MCF 10A (cell line): ENCODE measurements at regions not wholly inside any gene's neighbourhood (a gene's known extent, or its start where the extent isn't known, plus 50 kb on each side); places are given as distances from the start of the nearest gene placed in this dataset.

ENCODE experiments used
- BruUV-seq: library from RNA; stranded (reverse); fragments of 400-500 nt; replicated peaks from 2 replicates; lab custom pipeline; 2021; lab: Mats Ljungman, UMichigan
- CTCF ChIA-PET: fragments of 300-600 bp; sonication (Branson Sonifier 250); formaldehyde crosslinking; extraction: SDS; loops from one replicate; lab custom pipeline; 2021; ENCODE audit warnings: antibody characterized with exemption, inconsistent platforms; lab: Yijun Ruan, JAX
- POLR2A ChIA-PET: fragments of 300-600, 350-650 bp; sonication (Branson Sonifier 250); formaldehyde crosslinking; extraction: SDS; loops from one replicate; lab custom pipeline; 2020; ENCODE audit warnings: antibody characterized with exemption, inconsistent platforms; lab: Yijun Ruan, JAX
- DNase-seq: peaks from one replicate; pipeline ENCODE4 v3.0.0-alpha.2; 2018; ENCODE audit not compliant: unreplicated experiment
- H3K27ac Mint-ChIP-seq: one replicate; pipeline ENCODE4 v1.8.0; 2022; ENCODE audit warnings: mild to moderate bottlenecking, low read depth, mixed read lengths; ENCODE audit not compliant: unreplicated experiment
- H3K27me3 Mint-ChIP-seq: one replicate; pipeline ENCODE4 v1.8.0; 2022; ENCODE audit warnings: mixed read lengths; ENCODE audit not compliant: insufficient read depth, unreplicated experiment
- H3K36me3 Mint-ChIP-seq: one replicate; pipeline ENCODE4 v1.8.0; 2022; ENCODE audit warnings: mild to moderate bottlenecking, moderate library complexity, mixed read lengths; ENCODE audit not compliant: insufficient read depth, unreplicated experiment
- H3K4me1 Mint-ChIP-seq: one replicate; pipeline ENCODE4 v1.8.0; 2022; ENCODE audit warnings: mixed read lengths; ENCODE audit not compliant: insufficient read depth, unreplicated experiment
- H3K4me3 Mint-ChIP-seq: one replicate; pipeline ENCODE4 v1.8.0; 2022; ENCODE audit warnings: mild to moderate bottlenecking, moderate library complexity, mixed read lengths; ENCODE audit not compliant: unreplicated experiment
- H3K9me3 Mint-ChIP-seq: one replicate; pipeline ENCODE4 v1.8.0; 2022; ENCODE audit warnings: mixed read lengths; ENCODE audit not compliant: unreplicated experiment
- CTCF ChIP-seq: fragments of 200-600 bp; IDR thresholded peaks from one replicate; pipeline ENCODE4 v1.8.0; 2022; ENCODE audit warnings: antibody characterized with exemption, mild to moderate bottlenecking; ENCODE audit not compliant: unreplicated experiment
- intact Hi-C: fragments of 100-400 bp; cut with micrococcal nuclease; formaldehyde crosslinking; loops from 2 replicates; pipeline ENCODE4 v1.14.1; 2022

GRCh38 chr12:94707892-94708291 lies 57.5 kb upstream of the TMCC3 start:
- Mint-ChIP-seq H3K36me3 (no peaks in the 10 kb centered on the region), H3K27ac (no peak overlapping the region), H3K4me3 (no peak overlapping the region), H3K4me1 (peaks cover 9% of the 10 kb centered on the region), H3K27me3 (no peaks in the 10 kb centered on the region), H3K9me3 (no peaks in the 10 kb centered on the region)
- TF ChIP-seq CTCF = no peak
- DNase-seq = no peak
- intact Hi-C loops = no loop called here
- ChIA-PET CTCF (interaction anchor here (0.5 to 0.6 kb wide), 2 partner anchors 277 to 380 kb away, joined by 3 read pairs; no protein-coding TSS in a partner anchor), POLR2A (no interaction called here)
- BruUV-seq = no TSS peak

- no peaks in the 10 kb centered on the region for H3K36me3 Mint-ChIP-seq
- intact Hi-C loops = no loop called here
- DNase-seq = no peak
- peaks cover 9% of the 10 kb centered on the region for H3K4me1 Mint-ChIP-seq
- ChIA-PET CTCF (interaction anchor here (0.6 kb wide), 1 partner anchor 20 kb away, joined by 3 read pairs; no protein-coding TSS in a partner anchor), POLR2A (interaction anchor here (0.5 to 0.7 kb wide), 2 partner anchors 9 to 73 kb away, joined by 3 read pairs; no protein-coding TSS in a partner anchor)
- no peaks in the 10 kb centered on the region for H3K27me3 Mint-ChIP-seq
- no peaks in the 10 kb centered on the region for H3K9me3 Mint-ChIP-seq
- no peak overlapping the region for H3K27ac Mint-ChIP-seq
- BruUV-seq = no TSS peak
- TF ChIP-seq CTCF = no peak
- H3K4me3 Mint-ChIP-seq = no peak overlapping the region
Measured at GRCh38 chr12:94707036-94707435, 56.7 kb upstream of the TMCC3 start.

- no peak for TF ChIP-seq CTCF
- DNase-seq = no peak
- H3K27me3 Mint-ChIP-seq = no peaks in the 10 kb centered on the region
- ChIA-PET POLR2A (interaction anchor here (0.5 to 0.8 kb wide), 2 partner anchors 74 to 150 kb away, joined by 3 read pairs; no protein-coding TSS in a partner anchor), CTCF (interaction anchor here (0.8 kb wide), 1 partner anchor 55 kb away, joined by 3 read pairs; no protein-coding TSS in a partner anchor)
- no peak overlapping the region for H3K4me3 Mint-ChIP-seq
- H3K27ac Mint-ChIP-seq = no peak overlapping the region
- intact Hi-C loops = no loop called here
- H3K4me1 Mint-ChIP-seq = peaks cover 9% of the 10 kb centered on the region
- BruUV-seq = no TSS peak
- no peaks in the 10 kb centered on the region for H3K9me3 Mint-ChIP-seq
- no peaks in the 10 kb centered on the region for H3K36me3 Mint-ChIP-seq
Measured at GRCh38 chr12:94706250-94706661, 55.9 kb upstream of the TMCC3 start.

- BruUV-seq = no TSS peak
- POLR2A ChIA-PET = no interaction called here
- H3K4me3 Mint-ChIP-seq = no peak overlapping the region
- no peak for TF ChIP-seq CTCF
- intact Hi-C loops = no loop called here
- peaks cover 9% of the 10 kb centered on the region for H3K4me1 Mint-ChIP-seq
- no peaks in the 10 kb centered on the region for H3K9me3 Mint-ChIP-seq
- DNase-seq = no peak
- no peak overlapping the region for H3K27ac Mint-ChIP-seq
- no peaks in the 10 kb centered on the region for H3K36me3 Mint-ChIP-seq
- CTCF ChIA-PET = no interaction called here
- no peaks in the 10 kb centered on the region for H3K27me3 Mint-ChIP-seq
Measured at GRCh38 chr12:94705676-94706075, 55.3 kb upstream of the TMCC3 start.
